Posterior vena cava (tissue), 2 donors: ENCODE measurements at regions not wholly inside any gene's neighbourhood (a gene's known extent, or its start where the extent isn't known, plus 50 kb on each side); places are given as distances from the start of the nearest gene placed in this dataset.
"Not testable (repeated sequence)": the region's sequence is repeated elsewhere in the genome, so short reads cannot be mapped to it uniquely, and the experiment has no call there.

Source experiments
- DNase-seq: peaks from one replicate; pipeline ENCODE4 v3.0.0-alpha.2; 2020; ENCODE audit warnings: low spot score
- intact Hi-C, 2 donors: fragments of 100-400 bp; cut with DNase I; formaldehyde crosslinking; loops; one replicate each; pipeline versions ENCODE4 v1.14.1 to v1.14.2; 2022 to 2023
- donor health status: DM: yes; HTN: yes; CAD: no.
- donor health status: DM: yes; HTN: yes; CAD: no.

- DNase-seq, result no peak
- intact Hi-C loops, result no loop called here
Measured at GRCh38 chr19:27971869-27972268, 1241.1 kb downstream of the UQCRFS1 start.

DNA sequence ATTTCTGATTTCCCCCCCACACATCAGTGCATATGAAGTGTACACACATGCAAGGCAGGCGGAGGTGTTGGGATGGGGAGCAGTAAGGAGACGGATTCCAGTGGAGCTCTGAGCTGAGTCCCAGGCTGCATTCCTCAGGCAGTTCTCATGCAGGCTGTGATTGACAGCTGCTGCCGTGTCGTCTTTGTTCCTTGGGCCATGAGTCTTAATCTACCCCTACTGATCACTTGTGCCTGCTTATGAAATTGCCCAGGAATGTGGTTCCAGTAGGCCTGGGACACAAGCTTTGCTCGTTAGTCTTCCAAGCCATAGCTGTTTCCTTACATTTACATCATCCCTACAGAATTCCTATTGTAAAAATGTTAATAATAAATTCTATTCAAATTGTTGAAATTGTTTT lies 1241.9 kb downstream of the UQCRFS1 start:
- intact Hi-C loops, result no loop called here

GRCh38 chr19:27966390-27966816 lies 1246.5 kb downstream of the UQCRFS1 start:
- DNase-seq, result no peak
- intact Hi-C loops, result no loop called here

More for the DNA sequence above, 1241.9 kb downstream of the UQCRFS1 start:
- DNase-seq, result no peak

DNA sequence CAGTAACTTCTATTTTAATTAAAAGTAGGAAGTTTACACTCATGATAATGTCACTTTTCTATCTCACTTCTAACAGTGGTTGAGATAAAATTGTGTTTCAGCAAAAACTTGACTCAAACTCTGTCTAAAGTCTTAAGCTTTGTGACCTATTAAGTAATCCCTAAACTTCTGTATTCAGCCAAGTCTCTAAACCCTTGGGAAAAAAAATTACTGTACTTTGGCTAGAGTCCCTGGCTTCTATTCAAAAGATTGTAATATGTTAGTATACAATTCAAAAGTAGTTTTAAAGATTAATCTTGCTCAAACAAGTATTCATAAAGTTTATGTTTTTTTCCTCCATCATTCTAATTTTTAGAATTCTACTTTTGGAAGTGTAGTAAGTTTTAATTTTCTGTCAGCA lies 1248.8 kb downstream of the UQCRFS1 start:
- no peak for DNase-seq
- intact Hi-C loops, result no loop called here

DNA sequence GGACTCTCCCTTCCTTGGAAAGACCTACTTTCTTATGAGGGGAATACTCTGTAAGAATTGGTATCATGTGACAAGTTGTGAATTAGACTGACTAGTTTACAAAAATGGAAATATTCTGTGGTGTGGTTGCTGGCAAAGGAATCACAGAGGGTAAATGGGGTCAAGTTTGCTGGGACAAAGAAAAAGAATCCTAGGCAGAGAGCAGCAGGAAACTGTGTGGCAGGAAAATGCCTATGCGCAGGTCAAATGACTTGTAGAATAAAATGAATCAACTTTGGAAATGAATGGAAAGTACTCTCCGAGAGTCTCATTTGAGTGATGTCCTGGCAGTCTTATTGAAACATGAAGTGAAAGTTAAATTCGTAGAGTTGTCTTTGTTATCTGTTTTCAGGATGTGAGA lies 1250.7 kb downstream of the UQCRFS1 start:
- intact Hi-C loops, result no loop called here
- no peak for DNase-seq

GRCh38 chr19:27955485-27956480 lies 1257.2 kb downstream of the UQCRFS1 start:
- no peak for DNase-seq
- intact Hi-C loops, result no loop called here

GRCh38 chr19:27942607-27943006 lies 1270.3 kb downstream of the UQCRFS1 start:
- intact Hi-C loops, DNase-seq: not testable (repeated sequence)

DNA sequence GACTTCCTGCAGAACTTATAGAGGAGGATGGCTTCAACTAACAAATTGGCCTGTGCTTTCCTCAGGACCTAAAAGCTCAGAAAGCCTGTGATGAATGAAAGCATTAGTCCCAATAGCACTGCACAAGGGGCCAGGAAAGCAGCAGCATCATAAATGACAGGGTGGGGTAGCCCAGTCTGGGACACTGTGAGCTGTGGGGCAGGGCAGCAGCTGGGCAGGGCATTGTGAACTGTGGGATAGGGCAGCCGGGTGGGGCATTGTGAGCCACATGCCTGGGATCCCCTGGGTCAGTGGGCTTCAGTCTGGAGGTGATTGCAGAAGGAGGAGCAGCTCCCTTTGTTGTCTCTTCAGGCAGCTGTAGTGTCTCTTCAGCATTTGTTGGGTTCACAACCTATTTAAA lies 1276.8 kb downstream of the UQCRFS1 start:
- no peak for DNase-seq

GRCh38 chr19:27935669-27936068 lies 1277.3 kb downstream of the UQCRFS1 start:
- intact Hi-C loops, result no loop called here

More for the DNA sequence above, 1276.8 kb downstream of the UQCRFS1 start:
- intact Hi-C loops, result no loop called here

DNA sequence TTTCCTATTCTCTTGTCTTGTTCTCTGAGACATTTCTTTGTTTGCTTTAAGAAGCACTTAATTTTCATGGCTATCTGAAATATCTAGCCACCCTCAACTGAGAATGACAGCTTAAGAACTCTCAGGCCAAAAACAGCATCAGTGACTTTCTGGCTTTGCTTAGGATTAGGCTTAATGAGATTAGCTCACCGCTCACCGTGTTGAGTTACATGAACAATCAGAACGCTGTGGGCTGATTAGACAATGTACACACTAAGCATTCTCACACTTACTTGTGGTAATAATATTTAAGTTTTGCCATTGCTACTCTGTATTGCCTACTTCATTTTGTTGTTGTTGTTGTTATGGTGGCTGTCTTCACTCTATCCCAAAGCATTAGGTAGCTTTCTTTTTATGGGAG lies 1283.6 kb downstream of the UQCRFS1 start:
- intact Hi-C loops, result no loop called here
- no peak for DNase-seq

More at GRCh38 chr19:27935669-27936068, 1277.3 kb downstream of the UQCRFS1 start:
- DNase-seq, result no peak

GRCh38 chr19:27925202-27925601 lies 1287.7 kb downstream of the UQCRFS1 start:
- DNase-seq, result no peak
- intact Hi-C loops, result no loop called here

DNA sequence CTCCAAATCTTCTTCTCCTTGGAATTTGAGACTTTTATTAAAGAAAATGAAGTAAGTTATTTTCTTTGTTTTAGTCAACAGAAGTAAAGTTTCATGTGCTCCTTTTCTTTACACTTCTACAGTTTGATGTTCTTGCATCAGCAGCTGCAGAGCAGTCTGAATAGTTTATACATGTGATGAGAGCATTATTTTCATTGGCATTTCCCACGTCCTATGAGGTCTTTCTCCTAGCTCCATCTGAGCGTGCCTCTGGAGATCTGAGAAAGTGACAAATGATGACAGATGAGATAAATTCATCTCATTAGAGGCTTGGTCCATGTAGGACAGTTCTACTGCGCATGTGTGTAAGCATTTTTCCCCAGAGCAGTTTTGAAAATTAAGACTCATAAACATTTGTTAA lies 1290.0 kb downstream of the UQCRFS1 start:
- intact Hi-C loops, result loop anchor here in 1 of 2 donors (2.0 kb wide), 1 partner anchor 30 kb away; no protein-coding TSS in a partner anchor

GRCh38 chr19:27920774-27921173 lies 1292.2 kb downstream of the UQCRFS1 start:
- DNase-seq, result no peak
- intact Hi-C loops, result no loop called here

More for the DNA sequence above, 1290.0 kb downstream of the UQCRFS1 start:
- DNase-seq, result no peak

GRCh38 chr19:27918818-27919217 lies 1294.1 kb downstream of the UQCRFS1 start:
- intact Hi-C loops, result no loop called here
- no peak for DNase-seq

DNA sequence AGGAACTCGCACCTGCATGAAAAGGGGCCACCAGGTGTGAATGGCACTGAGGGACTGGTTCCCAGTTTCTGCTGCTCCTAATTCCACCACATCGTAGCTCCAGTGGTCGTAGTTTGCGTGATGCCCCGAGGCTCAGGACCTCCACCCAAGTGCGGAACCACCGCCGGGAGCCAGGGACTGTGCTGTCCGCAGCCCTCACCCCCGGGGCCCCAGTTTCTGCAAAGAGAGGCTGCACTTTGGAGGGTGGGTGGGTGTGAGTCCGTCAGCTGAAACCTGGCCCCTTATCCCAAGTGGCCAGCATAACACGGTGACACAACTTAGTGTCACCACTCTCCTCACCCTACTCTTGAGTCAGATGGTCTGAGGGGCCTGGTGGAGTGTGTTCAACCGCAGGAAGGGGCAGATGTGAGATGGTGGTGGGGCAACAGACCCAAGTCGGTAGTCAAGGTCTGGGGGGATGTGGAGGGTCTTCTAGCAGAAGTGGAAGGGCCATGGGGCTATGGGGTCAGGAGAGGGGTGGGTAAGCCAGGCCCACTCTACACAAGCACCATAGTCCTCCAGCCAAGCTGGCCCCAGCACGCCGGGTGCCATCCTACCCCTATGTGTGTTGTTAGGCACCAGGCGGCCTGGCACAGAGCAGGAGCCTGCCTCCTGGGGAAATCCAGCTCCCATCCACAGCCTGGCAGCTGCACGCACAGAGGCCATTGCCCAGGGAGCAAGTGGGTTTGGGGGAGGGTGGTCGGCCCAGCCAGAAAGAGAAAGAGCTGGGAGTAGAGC lies 1301.6 kb downstream of the UQCRFS1 start:
- no peak for DNase-seq
- intact Hi-C loops, result no loop called here

DNA sequence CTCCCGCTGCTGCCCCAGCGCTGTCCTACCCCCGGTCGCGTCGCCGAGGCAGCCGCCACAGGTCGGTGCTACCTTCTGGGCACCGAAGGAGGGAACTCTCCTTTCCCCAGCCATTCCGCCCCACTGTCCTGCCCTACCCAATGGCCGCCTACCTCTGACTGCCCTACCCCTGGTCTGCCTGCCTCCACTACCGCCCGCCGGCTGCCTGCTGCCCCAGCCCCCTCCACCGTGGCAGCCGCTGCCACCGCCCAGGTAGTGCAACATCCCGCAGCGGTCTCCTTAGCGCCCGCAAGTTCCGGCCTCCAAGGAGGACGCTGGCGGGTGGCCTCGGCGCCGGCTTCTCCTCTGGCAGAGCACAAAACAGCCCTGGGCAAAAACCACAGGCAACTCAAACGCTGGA lies 1303.1 kb downstream of the UQCRFS1 start:
- DNase-seq, result no peak
- intact Hi-C loops, result no loop called here

DNA sequence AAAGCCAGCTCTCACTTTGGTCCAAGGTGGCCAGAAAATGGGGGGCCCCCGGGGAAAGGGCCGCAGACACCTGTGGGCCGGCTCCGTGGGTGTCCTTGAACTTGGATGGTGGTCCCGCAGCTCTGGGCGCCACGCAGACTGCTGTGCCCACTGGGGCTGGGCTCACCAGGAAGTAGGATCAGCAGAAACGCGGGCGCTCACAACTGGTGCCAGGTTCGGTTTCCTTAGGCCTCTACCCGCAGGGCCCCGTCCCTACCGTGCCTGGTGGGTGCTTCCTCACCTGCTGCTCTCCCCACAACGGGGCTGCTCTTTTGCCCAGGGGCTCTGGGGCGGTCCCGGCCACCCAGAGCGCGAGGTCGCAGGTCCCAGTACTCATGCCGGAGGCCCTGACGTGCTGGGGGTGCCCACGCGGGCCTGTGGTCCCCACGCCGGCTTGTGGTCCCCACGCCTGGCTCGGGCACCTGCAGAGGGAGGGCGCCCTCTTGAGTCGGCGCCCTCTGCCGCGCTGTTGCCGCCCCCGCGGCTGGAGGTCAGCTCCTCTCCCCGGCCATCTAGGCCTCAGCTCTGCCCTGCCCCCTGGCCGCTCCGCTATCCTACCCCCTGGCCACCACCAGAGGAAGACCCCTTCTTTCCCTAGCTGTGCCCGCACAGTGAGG lies 1303.6 kb downstream of the UQCRFS1 start:
- intact Hi-C loops, result no loop called here

DNA sequence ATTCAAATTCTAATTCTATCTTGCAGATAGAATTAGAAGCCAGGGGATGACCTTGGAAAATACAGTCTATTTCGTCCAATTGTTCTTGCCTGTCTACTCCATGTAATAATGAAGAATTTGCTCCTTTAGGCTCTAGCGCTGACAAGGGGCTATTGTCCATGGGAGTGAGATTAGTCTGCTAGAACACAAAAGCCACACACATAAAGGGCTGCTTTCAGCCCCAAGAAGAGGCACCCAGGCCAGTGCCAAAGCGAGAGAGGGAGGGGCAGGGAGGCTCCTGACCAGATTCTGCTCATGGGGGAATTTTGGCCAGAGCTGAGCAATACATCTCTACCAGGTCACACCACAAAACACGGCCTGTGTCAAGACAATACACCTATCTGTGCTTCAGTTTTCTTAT lies 1306.9 kb downstream of the UQCRFS1 start:
- DNase-seq, result no peak
- intact Hi-C loops, result no loop called here

More for the DNA sequence above, 1303.6 kb downstream of the UQCRFS1 start:
- DNase-seq, result no peak

DNA sequence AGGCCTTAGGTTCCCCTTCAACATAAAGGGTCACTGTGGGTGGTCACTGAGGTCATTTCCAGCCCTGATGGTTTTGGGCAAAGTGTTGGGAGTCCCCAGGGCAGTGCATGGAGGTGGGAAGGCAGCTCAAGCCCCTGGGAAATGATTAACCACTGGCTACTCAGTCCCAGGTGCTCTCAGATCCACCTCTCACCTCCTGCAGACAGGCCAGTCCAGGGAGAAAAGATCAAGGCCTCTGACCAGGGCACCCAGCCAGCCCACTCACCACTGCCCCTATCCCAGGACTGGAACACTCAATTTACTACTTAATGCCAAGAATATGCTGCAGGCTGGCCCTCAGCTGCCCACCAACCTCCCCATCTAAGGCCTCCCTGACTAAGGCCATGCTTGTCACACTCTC lies 1307.9 kb downstream of the UQCRFS1 start:
- intact Hi-C loops, result loop anchor here in 1 of 2 donors (2.0 kb wide), 1 partner anchor 66 kb away; no protein-coding TSS in a partner anchor
- DNase-seq, result no peak
